HG02870 (cell line): ENCODE measurements at regions not wholly inside any gene's neighbourhood (a gene's known extent, or its start where the extent isn't known, plus 50 kb on each side); places are given as distances from the start of the nearest gene placed in this dataset.

Experiments used
- ATAC-seq: cut with Tn5 transposase; IDR thresholded peaks from one replicate; pipeline ENCODE4 v1.9.1; 2021; ENCODE audit warnings: mild to moderate bottlenecking, moderate library complexity; ENCODE audit not compliant: unreplicated experiment

GRCh38 chr2:20539776-20540586 is 93.1 kb downstream of the RHOB start:
- ATAC-seq = peak; percentile 47

GRCh38 chr2:20540587-20541293 is 93.9 kb downstream of the RHOB start:
- ATAC-seq = no peak

GRCh38 chr2:20541294-20541640 is 94.4 kb downstream of the RHOB start:
- ATAC-seq = no peak

- ATAC-seq = no peak
Observed at GRCh38 chr2:20541651-20542050, 94.8 kb downstream of the RHOB start.

- ATAC-seq = no peak
Observed at GRCh38 chr2:20542269-20542668, 95.4 kb downstream of the RHOB start.

- no peak for ATAC-seq
Observed at GRCh38 chr2:20542746-20543468, 96.0 kb downstream of the RHOB start.

- ATAC-seq = no peak
Observed at GRCh38 chr2:20543469-20544152, 96.7 kb downstream of the RHOB start.

- no peak for ATAC-seq
Observed at GRCh38 chr2:20544153-20544747, 97.4 kb downstream of the RHOB start.

GRCh38 chr2:20549144-20549543 is 101.8 kb downstream of the HS1BP3 start:
- ATAC-seq = no peak

GRCh38 chr2:20549691-20550348 is 101.1 kb downstream of the HS1BP3 start:
- ATAC-seq = no peak

- no peak for ATAC-seq
Observed at GRCh38 chr2:20551260-20551944, 99.5 kb downstream of the HS1BP3 start.

GRCh38 chr2:20551945-20552328 is 99.0 kb downstream of the HS1BP3 start:
- ATAC-seq = no peak

GRCh38 chr2:20552847-20553246 is 98.1 kb downstream of the HS1BP3 start:
- ATAC-seq = no peak

GRCh38 chr2:20553580-20553979 is 97.3 kb downstream of the HS1BP3 start:
- ATAC-seq = no peak

- ATAC-seq = no peak
Observed at GRCh38 chr2:20555954-20556353, 94.9 kb downstream of the HS1BP3 start.

GRCh38 chr2:20556756-20557155 is 94.1 kb downstream of the HS1BP3 start:
- no peak for ATAC-seq

- ATAC-seq = no peak
Observed at GRCh38 chr2:20557226-20557625, 93.7 kb downstream of the HS1BP3 start.

GRCh38 chr2:20557635-20558034 is 93.3 kb downstream of the HS1BP3 start:
- ATAC-seq = no peak

GRCh38 chr2:20558391-20559150 is 92.3 kb downstream of the HS1BP3 start:
- ATAC-seq = no peak
